Panc1 (cell line): ENCODE measurements at regions not wholly inside any gene's neighbourhood (a gene's known extent, or its start where the extent isn't known, plus 50 kb on each side); places are given as distances from the start of the nearest gene placed in this dataset.

Source experiments
- ATAC-seq: fragments of 200-7000 bp; cut with Tn5 transposase; 2 replicates; pipeline ENCODE4 v1.9.1; 2020; ENCODE audit warnings: mild to moderate bottlenecking, moderate library complexity
- BruUV-seq: library from RNA; stranded (reverse); fragments of 400-500 nt; replicated peaks from 2 replicates; lab custom pipeline; 2021; lab: Mats Ljungman, UMichigan
- CTCF ChIA-PET: fragments of 300-600 bp; sonication (Branson Sonifier 250); formaldehyde crosslinking; loops from one replicate; lab custom pipeline; 2022; ENCODE audit warnings: antibody characterized with exemption; lab: Charles Lee
- POLR2A ChIA-PET: fragments of 300-600 bp; sonication (Branson Sonifier 250); formaldehyde crosslinking; loops from one replicate; lab custom pipeline; 2022; ENCODE audit warnings: antibody characterized with exemption; lab: Charles Lee
- DNase-seq: peaks from one replicate; pipeline ENCODE4 v3.0.0-alpha.2; 2010; ENCODE audit warnings: low read depth, low spot score
- H3K27ac ChIP-seq: 2 replicates; pipeline ENCODE4 v1.5.1; 2011; ENCODE audit warnings: mild to moderate bottlenecking, low read length, inconsistent platforms
- H3K27me3 ChIP-seq: fragments of 200-500 bp; sonication (Bioruptor generic); 2 replicates; pipeline ENCODE4 v1.6.0; 2014; ENCODE audit warnings: low read length, inconsistent platforms; ENCODE audit not compliant: control insufficient read depth, insufficient read depth
- H3K36me3 ChIP-seq: fragments of 200-500 bp; sonication (Bioruptor generic); 2 replicates; pipeline ENCODE4 v1.5.1; 2014; ENCODE audit warnings: inconsistent platforms, mild to moderate bottlenecking, low read length, moderate library complexity; ENCODE audit not compliant: control insufficient read depth, insufficient read depth
- H3K4me1 ChIP-seq: 2 replicates; pipeline ENCODE4 v1.5.1; 2011; ENCODE audit warnings: inconsistent platforms, mild to moderate bottlenecking, low read length, moderate library complexity; ENCODE audit not compliant: control insufficient read depth, insufficient read depth
- H3K4me3 ChIP-seq, 2 experiments: 2 replicates each; pipeline ENCODE4 v1.5.1; 2011 to 2012; ENCODE audit warnings: low read depth in 2 of 2, low read length in 2 of 2, mild to moderate bottlenecking in 2 of 2, inconsistent platforms in 1 of 2, moderate library complexity in 1 of 2
- H3K9me3 ChIP-seq: fragments of 200-500 bp; sonication (Bioruptor generic); 2 replicates; pipeline ENCODE4 v1.5.1; 2014; ENCODE audit warnings: low read depth, mild to moderate bottlenecking, inconsistent platforms, low read length, moderate library complexity; ENCODE audit not compliant: control insufficient read depth, insufficient read depth
- POLR2AphosphoS5 ChIP-seq: IDR thresholded peaks from 2 replicates; pipeline ENCODE4 v1.6.1; 2012; ENCODE audit warnings: mild to moderate bottlenecking, low read depth, low read length, moderate library complexity
- SIN3A ChIP-seq: IDR thresholded peaks from 2 replicates; pipeline ENCODE4 v1.6.1; 2012; ENCODE audit warnings: low read depth, mild to moderate bottlenecking, low read length, moderate library complexity, borderline replicate concordance; ENCODE audit not compliant: insufficient read depth
- TCF7L2 ChIP-seq: IDR thresholded peaks from 2 replicates; pipeline ENCODE4 v1.6.1; 2011; ENCODE audit warnings: mild to moderate bottlenecking, low read depth, low read length, inconsistent platforms
- in situ Hi-C: cut with HindIII; loops from 2 replicates; pipeline ENCODE4 v1.10.0; 2016; ENCODE audit warnings: low sequenced_read_pairs, low pct_unique_long_range_greater_than_20kb
- intact Hi-C: fragments of 100-400 bp; cut with micrococcal nuclease; formaldehyde crosslinking; loops from one replicate; pipeline ENCODE4 v1.10.0; 2022; ENCODE audit not compliant: unreplicated experiment
- TF ChIP-seq, protein P1 (sequence below), 2 experiments: IDR thresholded peaks; 2 replicates each; pipeline ENCODE4 v1.6.1; 2011 to 2012; ENCODE audit warnings: low read depth in 2 of 2, control low read depth in 1 of 2, low read length in 1 of 2, mild to moderate bottlenecking in 1 of 2, moderate library complexity in 1 of 2; ENCODE audit not compliant: insufficient read depth in 1 of 2
- TF ChIP-seq, protein P2 (sequence below): fragments of 450-650 bp; IDR thresholded peaks from 2 replicates; pipeline ENCODE4 v1.5.1; 2017; ENCODE audit warnings: mild to moderate bottlenecking

DNA sequence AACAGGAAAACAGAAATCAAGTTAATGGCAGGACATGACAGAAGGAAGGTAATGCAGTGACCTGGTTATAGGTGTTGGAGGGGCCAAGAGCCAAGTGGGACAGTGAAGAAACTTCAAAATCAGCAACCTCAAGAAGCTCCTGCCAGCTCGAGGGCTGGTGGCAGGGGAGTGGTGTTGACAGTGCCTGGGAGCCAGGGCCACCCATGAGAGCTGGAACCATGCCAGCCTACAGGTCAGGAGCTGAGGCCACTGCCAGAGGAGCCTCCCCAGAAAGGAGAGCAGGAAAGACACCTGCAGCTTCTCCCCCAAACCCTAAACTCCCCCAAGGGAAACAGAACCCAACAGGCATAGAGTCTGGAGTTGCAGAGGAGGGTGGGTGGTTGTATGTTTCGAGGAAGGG lies 262.1 kb downstream of the LRFN2 start:
- Histone ChIP-seq H3K9me3 (no peaks in the 10 kb centered on the region), H3K27me3 (peaks cover 4% of the 10 kb centered on the region; the same call in 1 of the 2 replicates), H3K4me3 (no peak overlapping the region), H3K27ac (no peak overlapping the region), H3K4me1 (no peaks in the 10 kb centered on the region), H3K36me3 (no peaks in the 10 kb centered on the region)
- TF ChIP-seq TCF7L2 = no peak
- no peak for TF ChIP-seq SIN3A
- TF ChIP-seq, protein P1, sequence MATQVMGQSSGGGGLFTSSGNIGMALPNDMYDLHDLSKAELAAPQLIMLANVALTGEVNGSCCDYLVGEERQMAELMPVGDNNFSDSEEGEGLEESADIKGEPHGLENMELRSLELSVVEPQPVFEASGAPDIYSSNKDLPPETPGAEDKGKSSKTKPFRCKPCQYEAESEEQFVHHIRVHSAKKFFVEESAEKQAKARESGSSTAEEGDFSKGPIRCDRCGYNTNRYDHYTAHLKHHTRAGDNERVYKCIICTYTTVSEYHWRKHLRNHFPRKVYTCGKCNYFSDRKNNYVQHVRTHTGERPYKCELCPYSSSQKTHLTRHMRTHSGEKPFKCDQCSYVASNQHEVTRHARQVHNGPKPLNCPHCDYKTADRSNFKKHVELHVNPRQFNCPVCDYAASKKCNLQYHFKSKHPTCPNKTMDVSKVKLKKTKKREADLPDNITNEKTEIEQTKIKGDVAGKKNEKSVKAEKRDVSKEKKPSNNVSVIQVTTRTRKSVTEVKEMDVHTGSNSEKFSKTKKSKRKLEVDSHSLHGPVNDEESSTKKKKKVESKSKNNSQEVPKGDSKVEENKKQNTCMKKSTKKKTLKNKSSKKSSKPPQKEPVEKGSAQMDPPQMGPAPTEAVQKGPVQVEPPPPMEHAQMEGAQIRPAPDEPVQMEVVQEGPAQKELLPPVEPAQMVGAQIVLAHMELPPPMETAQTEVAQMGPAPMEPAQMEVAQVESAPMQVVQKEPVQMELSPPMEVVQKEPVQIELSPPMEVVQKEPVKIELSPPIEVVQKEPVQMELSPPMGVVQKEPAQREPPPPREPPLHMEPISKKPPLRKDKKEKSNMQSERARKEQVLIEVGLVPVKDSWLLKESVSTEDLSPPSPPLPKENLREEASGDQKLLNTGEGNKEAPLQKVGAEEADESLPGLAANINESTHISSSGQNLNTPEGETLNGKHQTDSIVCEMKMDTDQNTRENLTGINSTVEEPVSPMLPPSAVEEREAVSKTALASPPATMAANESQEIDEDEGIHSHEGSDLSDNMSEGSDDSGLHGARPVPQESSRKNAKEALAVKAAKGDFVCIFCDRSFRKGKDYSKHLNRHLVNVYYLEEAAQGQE (IDR thresholded peaks at IDR 0.05; ENCODE audit: insufficient read depth in 1 of 2, low read depth in 2 of 2, low read length in 1 of 2) = no peak
- TF ChIP-seq, protein P2, sequence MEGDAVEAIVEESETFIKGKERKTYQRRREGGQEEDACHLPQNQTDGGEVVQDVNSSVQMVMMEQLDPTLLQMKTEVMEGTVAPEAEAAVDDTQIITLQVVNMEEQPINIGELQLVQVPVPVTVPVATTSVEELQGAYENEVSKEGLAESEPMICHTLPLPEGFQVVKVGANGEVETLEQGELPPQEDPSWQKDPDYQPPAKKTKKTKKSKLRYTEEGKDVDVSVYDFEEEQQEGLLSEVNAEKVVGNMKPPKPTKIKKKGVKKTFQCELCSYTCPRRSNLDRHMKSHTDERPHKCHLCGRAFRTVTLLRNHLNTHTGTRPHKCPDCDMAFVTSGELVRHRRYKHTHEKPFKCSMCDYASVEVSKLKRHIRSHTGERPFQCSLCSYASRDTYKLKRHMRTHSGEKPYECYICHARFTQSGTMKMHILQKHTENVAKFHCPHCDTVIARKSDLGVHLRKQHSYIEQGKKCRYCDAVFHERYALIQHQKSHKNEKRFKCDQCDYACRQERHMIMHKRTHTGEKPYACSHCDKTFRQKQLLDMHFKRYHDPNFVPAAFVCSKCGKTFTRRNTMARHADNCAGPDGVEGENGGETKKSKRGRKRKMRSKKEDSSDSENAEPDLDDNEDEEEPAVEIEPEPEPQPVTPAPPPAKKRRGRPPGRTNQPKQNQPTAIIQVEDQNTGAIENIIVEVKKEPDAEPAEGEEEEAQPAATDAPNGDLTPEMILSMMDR = no peak
- no peak for TF ChIP-seq POLR2AphosphoS5
- ChIA-PET CTCF (no interaction called here), POLR2A (no interaction called here)
- in situ Hi-C loops (no loop called here), intact Hi-C loops (loop anchor here (10.0 kb wide), 1 partner anchor 520 kb away; no protein-coding TSS in a partner anchor)
- BruUV-seq = no TSS peak
- ATAC-seq (no peak), DNase-seq (no peak)

DNA sequence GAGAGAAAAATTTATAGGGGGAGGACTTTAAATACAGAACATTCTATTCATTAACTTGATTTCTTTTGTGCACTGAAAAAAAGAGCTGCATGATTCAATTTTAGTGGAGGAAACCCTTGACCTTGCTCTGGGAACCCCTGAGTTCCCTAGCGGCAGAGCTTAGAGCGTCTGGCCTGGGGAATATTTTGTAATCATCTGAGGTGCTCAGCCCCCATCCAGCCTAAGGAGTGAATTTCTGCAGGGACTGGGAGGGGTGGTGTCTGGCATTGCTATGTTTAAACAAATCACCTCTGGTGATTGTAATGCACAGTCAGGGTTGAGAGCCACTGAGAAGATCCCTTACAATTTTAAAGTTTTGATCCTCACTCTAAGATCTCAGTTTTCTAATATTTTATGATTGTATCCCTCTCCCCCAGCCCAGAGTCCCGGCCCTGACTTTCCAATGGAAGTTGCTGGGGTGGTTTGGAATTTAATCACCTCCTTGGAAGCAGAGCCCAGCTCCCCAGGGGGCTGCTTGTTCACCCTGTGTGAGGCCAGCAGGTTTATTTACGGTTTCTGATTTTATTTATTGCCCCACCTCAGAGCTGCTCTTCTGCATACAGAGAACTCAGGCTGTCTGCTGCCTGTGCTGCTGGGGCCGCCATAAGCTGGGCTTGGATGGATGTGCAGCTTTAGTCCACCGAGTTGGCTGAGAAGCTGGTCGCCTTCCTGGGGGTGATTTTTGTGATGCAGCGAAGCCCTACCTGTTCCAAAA lies 263.1 kb downstream of the LRFN2 start:
- H3K27ac ChIP-seq = no peak overlapping the region
- no peaks in the 10 kb centered on the region for H3K9me3 ChIP-seq
- BruUV-seq = no TSS peak
- H3K27me3 ChIP-seq = peaks cover 4% of the 10 kb centered on the region; the same call in 1 of the 2 replicates
- intact Hi-C loops (loop anchor here (10.0 kb wide), 1 partner anchor 521 kb away; no protein-coding TSS in a partner anchor), in situ Hi-C loops (no loop called here)
- no peak for ATAC-seq
- H3K4me1 ChIP-seq = no peaks in the 10 kb centered on the region
- DNase-seq = no peak
- POLR2A ChIA-PET = no interaction called here
- TF ChIP-seq, protein P2 = no peak
- TF ChIP-seq TCF7L2 = no peak
- TF ChIP-seq, protein P1 (IDR thresholded peaks at IDR 0.05; ENCODE audit: insufficient read depth in 1 of 2, low read depth in 2 of 2, low read length in 1 of 2) = no peak
- TF ChIP-seq POLR2AphosphoS5 = no peak
- CTCF ChIA-PET = interaction anchor here (0.6 kb wide), 2 partner anchors 335 to 939 kb away, joined by 4 to 7 read pairs; no protein-coding TSS in a partner anchor
- no peak overlapping the region for H3K4me3 ChIP-seq
- no peaks in the 10 kb centered on the region for H3K36me3 ChIP-seq
